ENCODE measurements at regions not wholly inside any gene's neighbourhood (a gene's known extent, or its start where the extent isn't known, plus 50 kb on each side); places are given as distances from the start of the nearest gene placed in this dataset.

GRCh38 chr12:92068459-92068858 is 77.2 kb downstream of the BTG1 start:
- TF ChIP-seq POLR2A (IDR thresholded peaks at IDR 0.05; ENCODE audit: low read depth, low read length) (no peak), POLR2AphosphoS5 (IDR thresholded peaks at IDR 0.05; ENCODE audit: low read depth, low read length) (no peak), TAF1 (IDR thresholded peaks at IDR 0.05; ENCODE audit: low read depth, low read length) (no peak), POU2F2 (IDR thresholded peaks at IDR 0.05; ENCODE audit: low read depth, low read length) (no peak), SPI1 (IDR thresholded peaks at IDR 0.05; ENCODE audit: low read depth, low read length) (no peak), PAX5 (IDR thresholded peaks at IDR 0.05; ENCODE audit: insufficient read depth, low read length, severe bottlenecking) (no peak)

Data from GM12891 (cell line).